Fibroblast of villous mesenchyme (primary cell): ENCODE measurements at regions not wholly inside any gene's neighbourhood (a gene's known extent, or its start where the extent isn't known, plus 50 kb on each side); places are given as distances from the start of the nearest gene placed in this dataset.

Experiments
- DNase-seq: peaks from one replicate; pipeline ENCODE4 v3.0.0-alpha.2; 2010; ENCODE audit warnings: low read depth
- H3K4me3 ChIP-seq: 2 replicates; pipeline ENCODE4 v1.5.1; 2011; ENCODE audit warnings: low read depth, mild to moderate bottlenecking, low read length
- TF ChIP-seq, protein P1 (sequence below): IDR thresholded peaks from 2 replicates; pipeline ENCODE4 v1.5.1; 2012; ENCODE audit warnings: low read depth, mild to moderate bottlenecking, low read length; ENCODE audit not compliant: insufficient read depth

DNA sequence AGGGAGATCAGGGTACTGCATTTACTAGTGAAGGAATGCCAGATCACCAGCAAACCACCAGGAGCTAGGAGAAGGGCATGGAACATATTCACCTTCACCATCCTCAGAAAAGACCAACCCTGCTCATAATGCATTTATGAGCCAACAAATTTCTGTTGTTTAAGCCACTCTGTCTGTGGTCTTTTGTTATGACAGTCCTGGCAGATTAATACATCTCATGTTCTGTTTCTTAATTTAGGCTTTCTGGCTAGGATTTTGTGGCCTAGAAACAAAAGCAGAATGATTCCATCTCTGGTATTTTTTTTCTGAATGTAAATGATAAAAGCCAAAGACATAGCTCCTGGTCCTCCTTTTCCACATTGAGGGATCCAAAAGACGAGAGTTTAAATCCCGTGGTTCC, 797.9 kb downstream of the TYW1 start:
- DNase-seq: no peak
- H3K4me3 ChIP-seq: no peak overlapping the region
- TF ChIP-seq, protein P1, sequence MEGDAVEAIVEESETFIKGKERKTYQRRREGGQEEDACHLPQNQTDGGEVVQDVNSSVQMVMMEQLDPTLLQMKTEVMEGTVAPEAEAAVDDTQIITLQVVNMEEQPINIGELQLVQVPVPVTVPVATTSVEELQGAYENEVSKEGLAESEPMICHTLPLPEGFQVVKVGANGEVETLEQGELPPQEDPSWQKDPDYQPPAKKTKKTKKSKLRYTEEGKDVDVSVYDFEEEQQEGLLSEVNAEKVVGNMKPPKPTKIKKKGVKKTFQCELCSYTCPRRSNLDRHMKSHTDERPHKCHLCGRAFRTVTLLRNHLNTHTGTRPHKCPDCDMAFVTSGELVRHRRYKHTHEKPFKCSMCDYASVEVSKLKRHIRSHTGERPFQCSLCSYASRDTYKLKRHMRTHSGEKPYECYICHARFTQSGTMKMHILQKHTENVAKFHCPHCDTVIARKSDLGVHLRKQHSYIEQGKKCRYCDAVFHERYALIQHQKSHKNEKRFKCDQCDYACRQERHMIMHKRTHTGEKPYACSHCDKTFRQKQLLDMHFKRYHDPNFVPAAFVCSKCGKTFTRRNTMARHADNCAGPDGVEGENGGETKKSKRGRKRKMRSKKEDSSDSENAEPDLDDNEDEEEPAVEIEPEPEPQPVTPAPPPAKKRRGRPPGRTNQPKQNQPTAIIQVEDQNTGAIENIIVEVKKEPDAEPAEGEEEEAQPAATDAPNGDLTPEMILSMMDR: no peak

DNA sequence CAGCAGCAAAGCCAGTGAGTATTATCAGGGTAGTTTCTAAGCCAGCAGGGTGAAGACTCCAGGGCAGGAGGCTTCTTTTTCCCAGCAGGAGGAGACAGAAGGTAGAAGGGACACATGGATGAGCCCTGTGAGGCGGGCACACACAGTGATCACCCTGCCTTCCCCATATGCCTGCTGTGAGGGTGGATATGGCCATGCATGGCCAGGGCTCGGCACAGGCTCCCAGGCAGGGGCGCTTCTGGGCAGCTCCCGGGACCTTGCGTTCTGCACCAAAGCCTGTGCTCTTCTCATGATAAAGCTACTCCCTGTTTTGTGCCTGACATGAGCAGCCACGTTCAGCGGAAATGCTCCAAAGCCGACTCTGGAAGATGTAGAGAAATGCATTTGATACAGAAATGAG, 807.2 kb downstream of the TYW1 start:
- TF ChIP-seq, protein P1: no peak
- H3K4me3 ChIP-seq: no peak overlapping the region
- no peak for DNase-seq

DNA sequence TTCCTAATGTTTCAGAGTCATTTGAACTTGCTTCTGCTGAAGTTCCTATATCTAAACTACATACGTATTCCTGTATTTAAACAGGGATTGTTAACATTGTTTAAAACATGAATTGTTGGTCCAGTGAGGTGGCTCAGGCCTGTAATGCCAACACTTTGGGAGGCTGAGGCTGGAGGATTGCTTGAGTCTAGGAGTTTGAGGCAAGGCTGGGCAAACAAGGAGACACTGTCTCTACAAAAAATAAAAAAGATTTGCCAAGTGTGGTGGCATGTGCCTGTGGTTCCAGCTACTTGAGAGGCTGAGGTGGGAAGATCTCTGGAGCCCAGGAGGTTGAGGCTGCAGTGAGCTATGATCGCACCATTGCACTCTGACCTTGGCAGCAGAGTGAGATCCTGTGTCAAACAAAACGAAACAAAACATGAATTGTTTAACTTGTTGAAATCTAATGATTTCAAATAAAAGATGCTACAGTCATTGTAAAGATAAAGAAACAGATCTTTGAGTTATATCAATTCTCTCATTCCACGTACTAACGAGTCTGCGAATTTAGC, 809.4 kb downstream of the TYW1 start:
- H3K4me3 ChIP-seq: no peak overlapping the region
- TF ChIP-seq, protein P1: no peak
- DNase-seq: no peak

DNA sequence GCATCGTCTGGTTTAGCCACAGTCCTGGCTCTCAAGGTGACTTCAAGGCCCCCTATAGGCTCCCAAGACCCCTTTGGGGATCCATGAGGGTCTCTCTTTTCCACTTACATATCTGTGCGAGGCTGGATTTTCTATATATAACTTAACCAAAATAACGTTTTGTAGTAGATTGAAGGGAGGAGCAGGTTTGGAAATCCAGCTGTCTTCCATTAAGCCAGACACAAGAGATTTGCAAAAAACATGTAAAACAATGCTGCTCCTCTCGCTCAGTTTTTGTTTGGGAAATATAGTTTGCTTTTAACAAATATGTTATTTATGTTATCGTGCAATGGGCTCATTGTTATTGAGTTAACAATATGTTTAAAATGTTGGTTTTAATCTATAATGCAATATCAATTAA, 811.2 kb downstream of the TYW1 start:
- DNase-seq: no peak
- TF ChIP-seq, protein P1: no peak
- H3K4me3 ChIP-seq: no peak overlapping the region

DNA sequence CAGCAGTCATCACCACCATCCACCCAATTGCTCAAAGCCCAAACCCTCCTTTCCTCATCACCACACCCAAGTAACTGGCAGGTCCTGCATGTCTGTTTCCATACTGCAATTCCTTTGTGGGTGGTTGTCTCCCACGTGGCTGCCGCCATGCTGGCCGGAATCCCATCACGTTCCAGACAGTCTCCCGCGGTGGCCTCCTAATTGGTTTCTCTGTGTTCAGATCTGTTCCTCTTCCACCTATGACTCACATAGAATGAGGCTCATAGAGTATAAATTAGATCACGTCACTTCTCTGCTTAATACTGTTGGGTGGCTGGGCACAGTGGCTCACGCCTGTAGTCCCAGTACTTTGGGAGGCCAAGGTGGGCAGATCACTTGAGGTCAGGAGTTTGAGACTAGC, 813.0 kb downstream of the TYW1 start:
- no peak overlapping the region for H3K4me3 ChIP-seq
- no peak for DNase-seq
- TF ChIP-seq, protein P1: no peak

DNA sequence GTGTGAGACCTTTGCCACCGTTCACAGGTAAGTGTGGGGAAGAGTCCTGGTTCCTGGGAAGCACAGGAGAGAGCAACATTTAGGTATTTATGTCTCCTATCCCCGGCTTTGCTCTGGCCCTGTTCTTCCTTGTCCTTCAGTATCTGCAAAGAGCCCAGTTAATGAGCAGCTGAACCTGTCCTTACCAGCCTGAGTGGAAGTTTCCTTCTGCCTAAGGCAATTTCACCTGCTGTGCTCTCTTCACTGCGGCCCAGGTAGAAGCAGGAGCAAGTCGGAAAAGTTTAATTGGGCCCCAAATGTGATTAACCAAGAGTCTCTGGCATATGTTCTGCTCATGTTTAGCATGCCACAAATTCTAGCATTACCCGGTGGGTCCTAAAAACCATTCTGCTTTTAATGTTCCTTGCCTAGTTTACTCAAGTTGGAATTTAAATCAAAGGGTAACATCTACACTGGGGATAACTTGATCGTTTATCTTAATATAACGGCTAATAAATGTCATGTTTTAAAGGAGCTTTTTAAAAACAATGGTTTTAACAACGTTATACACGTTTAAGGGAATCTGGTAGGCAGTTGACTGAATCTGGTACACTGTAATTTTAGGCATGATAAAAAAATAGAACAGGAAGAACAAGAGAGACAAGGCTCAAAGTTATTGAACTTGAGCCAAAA, 817.1 kb downstream of the TYW1 start:
- DNase-seq: no peak
- no peak overlapping the region for H3K4me3 ChIP-seq
- TF ChIP-seq, protein P1: no peak

DNA sequence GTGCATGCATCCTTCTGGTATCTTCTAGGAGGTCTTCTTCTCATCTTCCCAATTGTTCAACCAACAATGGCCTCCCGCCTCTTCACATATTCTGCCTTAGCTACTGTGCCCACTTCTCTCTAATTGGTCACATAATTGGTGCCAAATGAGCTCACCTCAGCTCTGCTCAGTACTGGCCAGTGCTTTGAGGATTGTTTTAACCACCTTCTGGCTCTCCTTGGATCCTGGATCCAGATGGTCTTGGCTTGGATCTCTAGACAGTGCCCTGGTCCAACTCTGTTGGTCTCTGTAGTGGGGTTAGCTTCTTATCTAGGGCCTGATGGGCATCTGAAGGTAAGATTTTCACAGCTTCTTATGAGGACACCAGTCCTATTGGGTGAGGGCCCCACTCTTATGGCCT, 820.8 kb downstream of the TYW1 start:
- no peak for DNase-seq
- TF ChIP-seq, protein P1: no peak

More for the DNA sequence above, 820.8 kb downstream of the TYW1 start:
- no peak overlapping the region for H3K4me3 ChIP-seq
